Mucosa of descending colon (tissue), 3 donors: ENCODE measurements at regions not wholly inside any gene's neighbourhood (a gene's known extent, or its start where the extent isn't known, plus 50 kb on each side); places are given as distances from the start of the nearest gene placed in this dataset.

Experiments used
- ATAC-seq: fragments of 200-7000 bp; cut with Tn5 transposase; one replicate; pipeline ENCODE4 v1.9.1; 2020; ENCODE audit warnings: mild to moderate bottlenecking, moderate library complexity
- DNase-seq, 3 donors: peaks; one replicate each; pipeline ENCODE4 v3.0.0-alpha.2; 2020
- H3K36me3 ChIP-seq: fragments of 200-600 bp; one replicate; pipeline ENCODE4 v1.8.0; 2021; ENCODE audit warnings: low read depth, mild to moderate bottlenecking
- H3K4me1 ChIP-seq: fragments of 200-600 bp; one replicate; pipeline ENCODE4 v1.8.0; 2021; ENCODE audit warnings: low read depth, mild to moderate bottlenecking
- H3K4me3 ChIP-seq: fragments of 200-600 bp; one replicate; pipeline ENCODE4 v1.8.0; 2021; ENCODE audit warnings: mild to moderate bottlenecking
- H3K9me3 ChIP-seq: fragments of 200-600 bp; one replicate; pipeline ENCODE4 v1.8.0; 2021; ENCODE audit warnings: mild to moderate bottlenecking
- CTCF ChIP-seq: fragments of 200-600 bp; IDR thresholded peaks from one replicate; pipeline ENCODE4 v1.8.0; 2022; ENCODE audit warnings: antibody characterized with exemption, mild to moderate bottlenecking
- intact Hi-C, 2 donors: fragments of 100-400 bp; cut with DNase I in 1 of 2; cut with micrococcal nuclease in 1 of 2; formaldehyde crosslinking; loops; one replicate each; pipeline versions ENCODE4 v1.11.0 to v1.11.1; 2022; cut with DNase I, micrococcal nuclease
- donor health status: DM: no; HTN: no; CAD: no; lungs with moderate emphysema.
- donor health status: DM: no; HTN: no; CAD: no.
- donor health status: DM: no; HTN: yes; CAD: no.

GRCh38 chr15:31463521-31464102 is 137.0 kb downstream of the KLF13 start:
- Histone ChIP-seq H3K4me3 (no peak overlapping the region), H3K4me1 (peaks cover 27% of the 10 kb centered on the region), H3K9me3 (no peaks in the 10 kb centered on the region), H3K36me3 (no peaks in the 10 kb centered on the region)
- intact Hi-C loops = no loop called here
- TF ChIP-seq CTCF = no peak
- peak in 1 of 3 donors; percentile 67 for DNase-seq
- ATAC-seq = peak; percentile 60

- no peak for TF ChIP-seq CTCF
- intact Hi-C loops = no loop called here
Observed at GRCh38 chr15:31464216-31465082, 137.8 kb downstream of the KLF13 start.

GRCh38 chr15:31465083-31465955 is 138.7 kb downstream of the KLF13 start:
- intact Hi-C loops = no loop called here

More at GRCh38 chr15:31464216-31465082, 137.8 kb downstream of the KLF13 start:
- H3K9me3 ChIP-seq = no peaks in the 10 kb centered on the region
- H3K4me1 ChIP-seq = peaks cover 27% of the 10 kb centered on the region
- H3K4me3 ChIP-seq = no peak overlapping the region
- H3K36me3 ChIP-seq = no peaks in the 10 kb centered on the region
- DNase-seq (peak in 2 of 3 donors; percentile 22 to 48), ATAC-seq (peak; percentile 2)

GRCh38 chr15:31467361-31467760 is 140.7 kb downstream of the KLF13 start:
- Histone ChIP-seq H3K4me1 (peaks cover 24% of the 10 kb centered on the region), H3K9me3 (no peaks in the 10 kb centered on the region), H3K4me3 (no peak overlapping the region), H3K36me3 (no peaks in the 10 kb centered on the region)
- intact Hi-C loops = no loop called here
- ATAC-seq = no peak
- no peak for TF ChIP-seq CTCF
- DNase-seq = peak in 1 of 3 donors; percentile 4

More at GRCh38 chr15:31465083-31465955, 138.7 kb downstream of the KLF13 start:
- H3K4me1 ChIP-seq = peaks cover 27% of the 10 kb centered on the region
- ATAC-seq (peak; percentile 95), DNase-seq (peak; percentile 89 to 91 (median 89))
- H3K36me3 ChIP-seq = no peaks in the 10 kb centered on the region
- H3K4me3 ChIP-seq = no peak overlapping the region
- H3K9me3 ChIP-seq = no peaks in the 10 kb centered on the region
- no peak for TF ChIP-seq CTCF
